ENCODE measurements at regions not wholly inside any gene's neighbourhood (a gene's known extent, or its start where the extent isn't known, plus 50 kb on each side); places are given as distances from the start of the nearest gene placed in this dataset.

- intact Hi-C loops (cut with DNase I), result no loop called here
- peak in 1 of 10 donors; percentile 12 for DNase-seq
Measured at GRCh38 chr2:42923580-42924417, 131.4 kb upstream of the HAAO start.

GRCh38 chr2:42922790-42923579 lies 130.6 kb upstream of the HAAO start:
- peak in 1 of 10 donors; percentile 10 for DNase-seq
- intact Hi-C loops (cut with DNase I), result no loop called here

GRCh38 chr2:42922293-42922692 lies 129.9 kb upstream of the HAAO start:
- DNase-seq, result no peak
- intact Hi-C loops (cut with DNase I), result no loop called here

GRCh38 chr2:42921721-42922120 lies 129.3 kb upstream of the HAAO start:
- DNase-seq, result no peak
- intact Hi-C loops (cut with DNase I), result no loop called here

- intact Hi-C loops (cut with DNase I), result no loop called here
Measured at GRCh38 chr2:42921147-42921520, 128.8 kb upstream of the HAAO start.

GRCh38 chr2:42920446-42921146 lies 128.2 kb upstream of the HAAO start:
- no peak for DNase-seq
- intact Hi-C loops (cut with DNase I), result no loop called here

More at GRCh38 chr2:42921147-42921520, 128.8 kb upstream of the HAAO start:
- no peak for DNase-seq

GRCh38 chr2:42918671-42919318 lies 126.4 kb upstream of the HAAO start:
- no peak for DNase-seq
- intact Hi-C loops (cut with DNase I), result no loop called here

- intact Hi-C loops (cut with DNase I), result no loop called here
- DNase-seq, result no peak
Measured at GRCh38 chr2:42918041-42918440, 125.7 kb upstream of the HAAO start.

GRCh38 chr2:42917425-42917927 lies 125.1 kb upstream of the HAAO start:
- no peak for DNase-seq
- intact Hi-C loops (cut with DNase I), result no loop called here

GRCh38 chr2:42916324-42916723 lies 123.9 kb upstream of the HAAO start:
- intact Hi-C loops (cut with DNase I), result no loop called here
- no peak for DNase-seq

- intact Hi-C loops (cut with DNase I), result no loop called here
Measured at GRCh38 chr2:42914860-42915259, 122.5 kb upstream of the HAAO start.

GRCh38 chr2:42914314-42914713 lies 121.9 kb upstream of the HAAO start:
- no peak for DNase-seq
- intact Hi-C loops (cut with DNase I), result no loop called here

More at GRCh38 chr2:42914860-42915259, 122.5 kb upstream of the HAAO start:
- DNase-seq, result no peak

- no peak for DNase-seq
- intact Hi-C loops (cut with DNase I), result no loop called here
Measured at GRCh38 chr2:42913280-42913878, 121.0 kb upstream of the HAAO start.

GRCh38 chr2:42910645-42911405 lies 118.4 kb upstream of the HAAO start:
- no peak for DNase-seq
- intact Hi-C loops (cut with DNase I), result no loop called here

GRCh38 chr2:42909966-42910365 lies 117.6 kb upstream of the HAAO start:
- no peak for DNase-seq
- intact Hi-C loops (cut with DNase I), result no loop called here

GRCh38 chr2:42908518-42909200 lies 116.3 kb upstream of the HAAO start:
- intact Hi-C loops (cut with DNase I), result no loop called here
- no peak for DNase-seq

- intact Hi-C loops (cut with DNase I), result no loop called here
- DNase-seq, result no peak
Measured at GRCh38 chr2:42907835-42908234, 115.5 kb upstream of the HAAO start.

- DNase-seq, result peak in 7 of 10 donors; percentile 40 to 90 (median 55)
- intact Hi-C loops (cut with DNase I), result no loop called here
Measured at GRCh38 chr2:42906557-42907411, 114.4 kb upstream of the HAAO start.
